ENCODE measurements at regions not wholly inside any gene's neighbourhood (a gene's known extent, or its start where the extent isn't known, plus 50 kb on each side); places are given as distances from the start of the nearest gene placed in this dataset.

DNA sequence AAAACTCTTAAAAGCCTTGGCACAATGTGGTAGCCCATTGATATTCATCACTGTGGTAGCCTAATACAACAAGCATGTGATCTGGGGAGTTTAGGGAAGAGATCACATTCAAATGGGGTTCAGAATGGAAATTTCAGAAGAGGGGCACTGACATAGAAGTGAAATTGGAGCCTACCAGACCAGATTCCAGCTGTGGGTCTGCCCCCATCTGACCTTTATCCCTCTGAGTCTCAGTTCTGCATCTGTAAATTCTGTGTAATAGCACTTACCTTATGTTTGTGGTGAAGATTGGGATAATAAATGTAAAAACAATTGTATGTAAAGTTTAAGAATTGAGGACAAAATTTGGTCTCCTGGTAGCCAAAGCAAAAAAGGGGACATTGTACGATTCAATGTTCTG, 320.4 kb upstream of the BOD1L1 start:
- Histone ChIP-seq H3K36me3 (ENCODE audit: insufficient read depth, insufficient read length, low read length) (no peaks in the 10 kb centered on the region), H3K27me3 (ENCODE audit: insufficient read depth, insufficient read length) (no peaks in the 10 kb centered on the region), H3K4me1 (ENCODE audit: insufficient read depth, insufficient read length) (no peaks in the 10 kb centered on the region), H3K9me3 (ENCODE audit: insufficient read depth, low read length) (no peaks in the 10 kb centered on the region), H3K4me3 (ENCODE audit: insufficient read length, low read depth) (no peak overlapping the region), H3K9ac (ENCODE audit: insufficient read length, low read depth) (no peak overlapping the region)
- no peak for DNase-seq (ENCODE audit: low read depth, low spot score)
- TF ChIP-seq YY1 (IDR thresholded peaks at IDR 0.05; ENCODE audit: insufficient read depth, insufficient read length) (no peak), ZNF274 (IDR thresholded peaks at IDR 0.05; ENCODE audit: low read depth, low read length) (no peak), SUZ12 (IDR thresholded peaks at IDR 0.05; ENCODE audit: extremely low read depth, insufficient read depth, insufficient read length) (no peak)

GRCh38 chr4:13950491-13950890, 323.0 kb upstream of the BOD1L1 start:
- Histone ChIP-seq H3K27me3 (ENCODE audit: insufficient read depth, insufficient read length) (no peaks in the 10 kb centered on the region), H3K9ac (ENCODE audit: insufficient read length, low read depth) (no peak overlapping the region), H3K36me3 (ENCODE audit: insufficient read depth, insufficient read length, low read length) (no peaks in the 10 kb centered on the region), H3K4me1 (ENCODE audit: insufficient read depth, insufficient read length) (no peaks in the 10 kb centered on the region), H3K9me3 (ENCODE audit: insufficient read depth, low read length) (no peaks in the 10 kb centered on the region), H3K4me3 (ENCODE audit: insufficient read length, low read depth) (no peak overlapping the region)
- no peak for DNase-seq (ENCODE audit: low read depth, low spot score)
- TF ChIP-seq SUZ12 (IDR thresholded peaks at IDR 0.05; ENCODE audit: extremely low read depth, insufficient read depth, insufficient read length): no peak
- no peak for TF ChIP-seq YY1 (IDR thresholded peaks at IDR 0.05; ENCODE audit: insufficient read depth, insufficient read length)
- no peak for TF ChIP-seq ZNF274 (IDR thresholded peaks at IDR 0.05; ENCODE audit: low read depth, low read length)

- TF ChIP-seq ZNF274 (IDR thresholded peaks at IDR 0.05; ENCODE audit: low read depth, low read length): no peak
- no peak for TF ChIP-seq YY1 (IDR thresholded peaks at IDR 0.05; ENCODE audit: insufficient read depth, insufficient read length)
- no peak for TF ChIP-seq SUZ12 (IDR thresholded peaks at IDR 0.05; ENCODE audit: extremely low read depth, insufficient read depth, insufficient read length)
- no peaks in the 10 kb centered on the region for H3K9me3 ChIP-seq (ENCODE audit: insufficient read depth, low read length)
- no peak for DNase-seq (ENCODE audit: low read depth, low spot score)
- no peaks in the 10 kb centered on the region for H3K27me3 ChIP-seq (ENCODE audit: insufficient read depth, insufficient read length)
- H3K4me3 ChIP-seq (ENCODE audit: insufficient read length, low read depth): no peak overlapping the region
- no peak overlapping the region for H3K9ac ChIP-seq (ENCODE audit: insufficient read length, low read depth)
- H3K36me3 ChIP-seq (ENCODE audit: insufficient read depth, insufficient read length, low read length): no peaks in the 10 kb centered on the region
- no peaks in the 10 kb centered on the region for H3K4me1 ChIP-seq (ENCODE audit: insufficient read depth, insufficient read length)
These were observed 325.6 kb upstream of the BOD1L1 start for GRCh38 chr4:13953083-13953482.

GRCh38 chr4:13955551-13955950, 328.0 kb upstream of the BOD1L1 start:
- H3K27me3 ChIP-seq (ENCODE audit: insufficient read depth, insufficient read length): no peaks in the 10 kb centered on the region
- H3K4me1 ChIP-seq (ENCODE audit: insufficient read depth, insufficient read length): no peaks in the 10 kb centered on the region
- DNase-seq (ENCODE audit: low read depth, low spot score): no peak
- H3K36me3 ChIP-seq (ENCODE audit: insufficient read depth, insufficient read length, low read length): no peaks in the 10 kb centered on the region
- no peak overlapping the region for H3K4me3 ChIP-seq (ENCODE audit: insufficient read length, low read depth)
- H3K9me3 ChIP-seq (ENCODE audit: insufficient read depth, low read length): no peaks in the 10 kb centered on the region
- no peak overlapping the region for H3K9ac ChIP-seq (ENCODE audit: insufficient read length, low read depth)
- TF ChIP-seq ZNF274 (IDR thresholded peaks at IDR 0.05; ENCODE audit: low read depth, low read length) (no peak), SUZ12 (IDR thresholded peaks at IDR 0.05; ENCODE audit: extremely low read depth, insufficient read depth, insufficient read length) (no peak), YY1 (IDR thresholded peaks at IDR 0.05; ENCODE audit: insufficient read depth, insufficient read length) (no peak)

GRCh38 chr4:13956947-13957346, 329.4 kb upstream of the BOD1L1 start:
- no peak overlapping the region for H3K9ac ChIP-seq (ENCODE audit: insufficient read length, low read depth)
- no peaks in the 10 kb centered on the region for H3K4me1 ChIP-seq (ENCODE audit: insufficient read depth, insufficient read length)
- no peaks in the 10 kb centered on the region for H3K27me3 ChIP-seq (ENCODE audit: insufficient read depth, insufficient read length)
- no peaks in the 10 kb centered on the region for H3K9me3 ChIP-seq (ENCODE audit: insufficient read depth, low read length)
- no peaks in the 10 kb centered on the region for H3K36me3 ChIP-seq (ENCODE audit: insufficient read depth, insufficient read length, low read length)
- no peak overlapping the region for H3K4me3 ChIP-seq (ENCODE audit: insufficient read length, low read depth)
- no peak for TF ChIP-seq YY1 (IDR thresholded peaks at IDR 0.05; ENCODE audit: insufficient read depth, insufficient read length)
- TF ChIP-seq ZNF274 (IDR thresholded peaks at IDR 0.05; ENCODE audit: low read depth, low read length): no peak
- TF ChIP-seq SUZ12 (IDR thresholded peaks at IDR 0.05; ENCODE audit: extremely low read depth, insufficient read depth, insufficient read length): no peak
- no peak for DNase-seq (ENCODE audit: low read depth, low spot score)

- TF ChIP-seq YY1 (IDR thresholded peaks at IDR 0.05; ENCODE audit: insufficient read depth, insufficient read length) (no peak), ZNF274 (IDR thresholded peaks at IDR 0.05; ENCODE audit: low read depth, low read length) (no peak), SUZ12 (IDR thresholded peaks at IDR 0.05; ENCODE audit: extremely low read depth, insufficient read depth, insufficient read length) (no peak)
- Histone ChIP-seq H3K9ac (ENCODE audit: insufficient read length, low read depth) (no peak overlapping the region), H3K9me3 (ENCODE audit: insufficient read depth, low read length) (no peaks in the 10 kb centered on the region), H3K36me3 (ENCODE audit: insufficient read depth, insufficient read length, low read length) (no peaks in the 10 kb centered on the region), H3K4me1 (ENCODE audit: insufficient read depth, insufficient read length) (no peaks in the 10 kb centered on the region), H3K4me3 (ENCODE audit: insufficient read length, low read depth) (no peak overlapping the region), H3K27me3 (ENCODE audit: insufficient read depth, insufficient read length) (no peaks in the 10 kb centered on the region)
- no peak for DNase-seq (ENCODE audit: low read depth, low spot score)
These were observed 330.3 kb upstream of the BOD1L1 start for GRCh38 chr4:13957871-13958270.

- no peaks in the 10 kb centered on the region for H3K9me3 ChIP-seq (ENCODE audit: insufficient read depth, low read length)
- H3K36me3 ChIP-seq (ENCODE audit: insufficient read depth, insufficient read length, low read length): no peaks in the 10 kb centered on the region
- no peaks in the 10 kb centered on the region for H3K27me3 ChIP-seq (ENCODE audit: insufficient read depth, insufficient read length)
- H3K4me3 ChIP-seq (ENCODE audit: insufficient read length, low read depth): no peak overlapping the region
- no peak for TF ChIP-seq ZNF274 (IDR thresholded peaks at IDR 0.05; ENCODE audit: low read depth, low read length)
- TF ChIP-seq SUZ12 (IDR thresholded peaks at IDR 0.05; ENCODE audit: extremely low read depth, insufficient read depth, insufficient read length): no peak
- TF ChIP-seq YY1 (IDR thresholded peaks at IDR 0.05; ENCODE audit: insufficient read depth, insufficient read length): no peak
- no peak overlapping the region for H3K9ac ChIP-seq (ENCODE audit: insufficient read length, low read depth)
- H3K4me1 ChIP-seq (ENCODE audit: insufficient read depth, insufficient read length): no peaks in the 10 kb centered on the region
- no peak for DNase-seq (ENCODE audit: low read depth, low spot score)
These were observed 336.1 kb upstream of the BOD1L1 start for GRCh38 chr4:13963601-13964000.

Measured in NT2/D1 (cell line).